A549 (cell line): ENCODE measurements at regions not wholly inside any gene's neighbourhood (a gene's known extent, or its start where the extent isn't known, plus 50 kb on each side); places are given as distances from the start of the nearest gene placed in this dataset.

ENCODE experiments used
- ATAC-seq, 2 experiments: fragments of 200-7000 bp in 1 of 2; fragments of >200 bp in 1 of 2; cut with Nextera tagmentation in 1 of 2; cut with Tn5 transposase in 1 of 2; 3 replicates each; pipeline versions ENCODE4 v1.8.0 to v1.9.1; 2018 to 2020; ENCODE audit warnings: mild to moderate bottlenecking in 1 of 2, moderate library complexity in 1 of 2
- CTCF ChIA-PET: fragments of 300-600 bp; sonication (Branson Sonifier 250); formaldehyde crosslinking; extraction: SDS; loops from one replicate; lab custom pipeline; 2021; ENCODE audit warnings: antibody characterized with exemption, inconsistent platforms; lab: Yijun Ruan, JAX
- POLR2A ChIA-PET: fragments of 350-600 bp; formaldehyde crosslinking; extraction: SDS; loops from one replicate; lab custom pipeline; 2021; ENCODE audit warnings: antibody characterized with exemption, inconsistent platforms; lab: Yijun Ruan, JAX
- DNase-seq, 2 experiments: peaks; one replicate each; pipeline versions ENCODE4 v3.0.0 to v3.0.0-alpha.2; 2011 to 2016; ENCODE audit warnings: low read depth in 1 of 2, low spot score in 1 of 2
- FAIRE-seq: peaks from 2 replicates; lab custom pipeline; 2011; peaks lifted over from hg19 to GRCh38; lab: Jason Lieb, UNC
- H3K27ac ChIP-seq, 2 experiments: fragments of >200 bp; sonication (Bioruptor Twin); formaldehyde crosslinking; 3 replicates each; pipeline ENCODE4 v1.5.1; 2016 to 2017
- H3K4me1 ChIP-seq: fragments of >200 bp; sonication (Bioruptor Twin); formaldehyde crosslinking; 3 replicates; pipeline ENCODE4 v1.6.1; 2016
- H3K4me2 ChIP-seq: fragments of >200 bp; sonication (Bioruptor Twin); formaldehyde crosslinking; 3 replicates; pipeline ENCODE4 v1.6.1; 2016
- H3K4me3 ChIP-seq: fragments of >200 bp; sonication (Bioruptor Twin); formaldehyde crosslinking; 3 replicates; pipeline ENCODE4 v1.5.1; 2016
- H3K9me3 ChIP-seq: fragments of >200 bp; sonication (Bioruptor Twin); formaldehyde crosslinking; 3 replicates; pipeline ENCODE4 v1.6.1; 2016
- ATOH8 ChIP-seq: fragments of 250-450 bp; sonication (Bioruptor Pico); IDR thresholded peaks from 2 replicates; pipeline ENCODE4 v1.5.0; 2020; ENCODE audit warnings: low read depth, mild to moderate bottlenecking, moderate library complexity
- CBX8 ChIP-seq: fragments of 200-600 bp; sonication (generic); IDR thresholded peaks from 2 replicates; pipeline ENCODE4 v1.6.1; 2016
- CHD2 ChIP-seq: fragments of 150-350 bp; IDR thresholded peaks from 2 replicates; pipeline ENCODE4 v1.6.1; 2014; ENCODE audit warnings: low read length; ENCODE audit not compliant: partially characterized antibody
- E2F6 ChIP-seq: IDR thresholded peaks from 2 replicates; pipeline ENCODE4 v1.6.1; 2012; ENCODE audit warnings: low read depth, borderline replicate concordance
- EP300 ChIP-seq, 2 experiments: fragments of >200 bp; sonication (Bioruptor Twin); formaldehyde crosslinking; IDR thresholded peaks; 2 replicates in 1 of 2; 3 replicates in 1 of 2; pipeline ENCODE4 v1.6.1; 2016 to 2017
- HMGXB4 ChIP-seq: fragments of 250-450 bp; sonication (Bioruptor Pico); IDR thresholded peaks from 2 replicates; pipeline ENCODE4 v1.5.0; 2021; ENCODE audit warnings: mild to moderate bottlenecking, moderate library complexity, borderline replicate concordance
- JUN ChIP-seq, 2 experiments: fragments of >200 bp; sonication (Bioruptor Twin); formaldehyde crosslinking; IDR thresholded peaks; 2 replicates in 1 of 2; 3 replicates in 1 of 2; pipeline ENCODE4 v1.6.1; 2016 to 2017
- MAFK ChIP-seq: fragments of 450-650 bp; IDR thresholded peaks from 2 replicates; pipeline ENCODE4 v1.6.1; 2014; ENCODE audit not compliant: partially characterized antibody
- NPAS2 ChIP-seq: fragments of 250-450 bp; sonication (Bioruptor Pico); IDR thresholded peaks from 2 replicates; pipeline ENCODE4 v1.8.0; 2022; ENCODE audit warnings: mild to moderate bottlenecking, moderate library complexity, borderline replicate concordance
- RAD21 ChIP-seq, 2 experiments: fragments of >200 bp in 1 of 2; sonication (Bioruptor Twin) in 1 of 2; formaldehyde crosslinking in 1 of 2; IDR thresholded peaks in 1 of 2; conservative IDR thresholded peaks in 1 of 2; 2 replicates in 1 of 2; 3 replicates in 1 of 2; pipeline ENCODE4 v1.6.1; 2012 to 2018; ENCODE audit warnings: inconsistent platforms in 1 of 2
- REST ChIP-seq: fragments of 200-600 bp; sonication (generic); IDR thresholded peaks from 2 replicates; pipeline ENCODE4 v1.6.1; 2016; ENCODE audit warnings: antibody characterized with exemption, mild to moderate bottlenecking, moderate library complexity
- RFX5 ChIP-seq: fragments of 450-650 bp; IDR thresholded peaks from 2 replicates; pipeline ENCODE4 v1.7.1; 2014; ENCODE audit warnings: antibody characterized with exemption, mild to moderate bottlenecking, moderate library complexity
- SMC3 ChIP-seq: fragments of >200 bp; sonication (Bioruptor Twin); formaldehyde crosslinking; IDR thresholded peaks from 3 replicates; pipeline ENCODE4 v1.6.1; 2018; ENCODE audit warnings: inconsistent platforms
- TP53 ChIP-seq: fragments of 250-450 bp; sonication (Bioruptor Pico); IDR thresholded peaks from 2 replicates; pipeline ENCODE4 v1.5.0; 2021; ENCODE audit warnings: mild to moderate bottlenecking, moderate library complexity
- USF2 ChIP-seq: fragments of 450-650 bp; IDR thresholded peaks from 2 replicates; pipeline ENCODE4 v1.6.1; 2014; ENCODE audit warnings: antibody characterized with exemption
- ZFP36 ChIP-seq: fragments of 450-650 bp; IDR thresholded peaks from 2 replicates; pipeline ENCODE4 v1.6.1; 2014; ENCODE audit warnings: borderline replicate concordance; ENCODE audit not compliant: partially characterized antibody
- ZNF302 ChIP-seq: fragments of 250-450 bp; sonication (Bioruptor Pico); IDR thresholded peaks from 2 replicates; pipeline ENCODE4 v1.9.0; 2021; ENCODE audit warnings: inconsistent platforms, mild to moderate bottlenecking, moderate library complexity
- WGBS: methylation state at CpG from one replicate; pipeline ENCODE4 v1.1.6; 2017; ENCODE audit errors: missing lambda C conversion rate; 5-methylcytosine and 5-hydroxymethylcytosine counted together

GRCh38 chr10:56583316-56583715 lies 222.3 kb upstream of the ZWINT start:
- H3K27ac ChIP-seq: no peak overlapping the region
- no peaks in the 10 kb centered on the region for H3K9me3 ChIP-seq
- WGBS: 7% methylated on average over 1 of the region's 1 CpG
- no peak overlapping the region for H3K4me3 ChIP-seq
- no peak overlapping the region for H3K4me2 ChIP-seq
- CTCF ChIA-PET: no interaction called here
- TF ChIP-seq CHD2 (no peak), RFX5 (no peak), RAD21 (conservative IDR thresholded peaks at IDR 0.05 in 1 of 2, IDR thresholded peaks at IDR 0.05 in 1 of 2) (no peak), ZFP36 (no peak), TP53 (CRISPR knock-in tag) (no peak), EP300 (IDR thresholded peaks at IDR 0.05) (no peak), CBX8 (no peak), JUN (IDR thresholded peaks at IDR 0.05) (no peak), USF2 (no peak), ATOH8 (CRISPR knock-in tag) (no peak), SMC3 (no peak), REST (no peak), ZNF302 (no peak), NPAS2 (CRISPR knock-in tag) (no peak), HMGXB4 (CRISPR knock-in tag) (no peak)
- TF ChIP-seq, all 56 proteins: peak for 0
- POLR2A ChIA-PET: no interaction called here
- DNase-seq (no peak), ATAC-seq (no peak), FAIRE-seq (no peak)
- H3K4me1 ChIP-seq: no peaks in the 10 kb centered on the region

- CTCF ChIA-PET: no interaction called here
- WGBS: 15% methylated on average over 1 of the region's 1 CpG
- FAIRE-seq (no peak), ATAC-seq (no peak), DNase-seq (no peak)
- H3K4me1 ChIP-seq: no peaks in the 10 kb centered on the region
- POLR2A ChIA-PET: no interaction called here
- H3K9me3 ChIP-seq: no peaks in the 10 kb centered on the region
- no peak overlapping the region for H3K27ac ChIP-seq
- TF ChIP-seq E2F6 (no peak), MAFK (peak; percentile 15)
- no peak overlapping the region for H3K4me2 ChIP-seq
- no peak overlapping the region for H3K4me3 ChIP-seq
Observed at GRCh38 chr10:56567580-56567979, 206.5 kb upstream of the ZWINT start.
